Sigmoid colon (tissue), 6 donors: ENCODE measurements at regions not wholly inside any gene's neighbourhood (a gene's known extent, or its start where the extent isn't known, plus 50 kb on each side); places are given as distances from the start of the nearest gene placed in this dataset.

Source experiments
- DNase-seq: peaks from one replicate; pipeline ENCODE4 v3.0.0-alpha.2; 2019
- H3K27ac ChIP-seq, 4 donors: fragments of 200-600 bp; sonication (generic); one replicate each; pipeline ENCODE4 v1.5.1; 2016 to 2019; ENCODE audit warnings: mild to moderate bottlenecking in 1 of 4
- H3K27me3 ChIP-seq, 3 donors: fragments of 200-600 bp; sonication (generic); one replicate each; pipeline ENCODE4 v1.5.1; 2019; ENCODE audit warnings: mild to moderate bottlenecking in 1 of 3
- H3K36me3 ChIP-seq, 4 donors: fragments of 200-600 bp; sonication (generic); one replicate each; pipeline ENCODE4 v1.5.1; 2016 to 2019
- H3K4me1 ChIP-seq, 4 donors: fragments of 200-600 bp; sonication (generic); one replicate each; pipeline ENCODE4 v1.5.1; 2017 to 2019
- H3K4me3 ChIP-seq, 4 donors: fragments of 200-600 bp; sonication (generic); one replicate each; pipeline ENCODE4 v1.5.1; 2017 to 2019; ENCODE audit warnings: mild to moderate bottlenecking in 2 of 4, moderate library complexity in 1 of 4
- H3K9me3 ChIP-seq, 4 donors: fragments of 200-600 bp in 3 of 4; sonication (generic) in 3 of 4; one replicate each; pipeline versions ENCODE4 v1.5.1 to v1.6.1; 2013 to 2019
- CTCF ChIP-seq, 4 experiments: fragments of 450-650 bp in 3 of 4; fragments of 200-600 bp in 1 of 4; IDR thresholded peaks; one replicate each; pipeline ENCODE4 v1.5.1; 2016 to 2019; ENCODE audit warnings: antibody characterized with exemption in 4 of 4, mild to moderate bottlenecking in 3 of 4, moderate library complexity in 2 of 4
- EP300 ChIP-seq, 4 donors: sonication (generic); formaldehyde crosslinking; IDR thresholded peaks; one replicate each; pipeline ENCODE4 v1.6.1; 2017; ENCODE audit warnings: antibody characterized with exemption in 4 of 4
- POLR2A ChIP-seq, 2 donors: fragments of 450-650 bp; IDR thresholded peaks; one replicate each; pipeline ENCODE4 v1.6.1; 2016; ENCODE audit warnings: antibody characterized with exemption in 2 of 2, mild to moderate bottlenecking in 2 of 2, moderate library complexity in 2 of 2
- POLR2AphosphoS5 ChIP-seq, 4 donors: sonication (generic); formaldehyde crosslinking; IDR thresholded peaks; one replicate each; pipeline ENCODE4 v1.6.1; 2017; ENCODE audit warnings: antibody characterized with exemption in 4 of 4
- WGBS, 2 donors: extraction: QIAGEN DNeasy Blood & Tissue Kit; methylation state at CpG; one replicate each; pipeline ENCODE4 v1.1.7; 2013; 5-methylcytosine and 5-hydroxymethylcytosine counted together
- intact Hi-C: fragments of 100-400 bp; cut with DNase I; formaldehyde crosslinking; loops from one replicate; pipeline ENCODE4 v1.15.1; 2023
- donor health status: healthy with polysubstance abuse.
- donor health status: healthy.

- H3K27ac ChIP-seq, result no peak overlapping the region
- no peak for DNase-seq
- no peaks in the 10 kb centered on the region for H3K4me1 ChIP-seq
- no peak for TF ChIP-seq POLR2AphosphoS5 (IDR thresholded peaks at IDR 0.05)
- TF ChIP-seq CTCF (IDR thresholded peaks at IDR 0.05), result no peak
- TF ChIP-seq EP300 (IDR thresholded peaks at IDR 0.05), result no peak
- TF ChIP-seq POLR2A (IDR thresholded peaks at IDR 0.05), result no peak
- no peaks in the 10 kb centered on the region for H3K36me3 ChIP-seq
- H3K9me3 ChIP-seq, result no peaks in the 10 kb centered on the region
- no peaks in the 10 kb centered on the region for H3K27me3 ChIP-seq
- intact Hi-C loops, result no loop called here
- 16 to 70% methylated on average over 8 of the region's 8 CpGs for WGBS, 2 donors
- H3K4me3 ChIP-seq, result no peak overlapping the region
Measured at GRCh38 chr3:76756577-76756976, 283.3 kb upstream of the ROBO2 start.

- intact Hi-C loops, result no loop called here
- DNase-seq, result no peak
- no peak overlapping the region for H3K27ac ChIP-seq
- H3K9me3 ChIP-seq, result no peaks in the 10 kb centered on the region
- TF ChIP-seq EP300 (IDR thresholded peaks at IDR 0.05) (no peak), CTCF (IDR thresholded peaks at IDR 0.05) (no peak), POLR2A (IDR thresholded peaks at IDR 0.05) (no peak), POLR2AphosphoS5 (IDR thresholded peaks at IDR 0.05) (no peak)
- no peaks in the 10 kb centered on the region for H3K36me3 ChIP-seq
- WGBS, 2 donors, result 97% methylated on average over 3 of the region's 3 CpGs
- no peaks in the 10 kb centered on the region for H3K4me1 ChIP-seq
- no peak overlapping the region for H3K4me3 ChIP-seq
- no peaks in the 10 kb centered on the region for H3K27me3 ChIP-seq
Measured at GRCh38 chr3:76760336-76760735, 279.6 kb upstream of the ROBO2 start.

- no peak for DNase-seq
- intact Hi-C loops, result no loop called here
- no peaks in the 10 kb centered on the region for H3K36me3 ChIP-seq
- no peak overlapping the region for H3K4me3 ChIP-seq
- no peaks in the 10 kb centered on the region for H3K27me3 ChIP-seq
- no peaks in the 10 kb centered on the region for H3K4me1 ChIP-seq
- H3K27ac ChIP-seq, result no peak overlapping the region
- TF ChIP-seq POLR2A (IDR thresholded peaks at IDR 0.05) (no peak), POLR2AphosphoS5 (IDR thresholded peaks at IDR 0.05) (no peak)
- no peaks in the 10 kb centered on the region for H3K9me3 ChIP-seq
- WGBS, 2 donors, result 60 to 73% methylated on average over 5 of the region's 5 CpGs
Measured at GRCh38 chr3:76765511-76765910, 274.4 kb upstream of the ROBO2 start.

GRCh38 chr3:76768912-76769311, 271.0 kb upstream of the ROBO2 start:
- DNase-seq, result no peak
- Histone ChIP-seq H3K27me3 (no peaks in the 10 kb centered on the region), H3K9me3 (no peaks in the 10 kb centered on the region), H3K36me3 (no peaks in the 10 kb centered on the region), H3K4me3 (no peak overlapping the region), H3K4me1 (no peaks in the 10 kb centered on the region), H3K27ac (no peak overlapping the region)
- intact Hi-C loops, result no loop called here
- WGBS, 2 donors, result 85 to 91% methylated on average over 4 of the region's 4 CpGs
- TF ChIP-seq EP300 (IDR thresholded peaks at IDR 0.05) (no peak), POLR2A (IDR thresholded peaks at IDR 0.05) (no peak), POLR2AphosphoS5 (IDR thresholded peaks at IDR 0.05) (no peak), CTCF (IDR thresholded peaks at IDR 0.05) (no peak)

GRCh38 chr3:76776927-76777326, 263.0 kb upstream of the ROBO2 start:
- TF ChIP-seq CTCF (IDR thresholded peaks at IDR 0.05) (no peak), POLR2A (IDR thresholded peaks at IDR 0.05) (no peak), POLR2AphosphoS5 (IDR thresholded peaks at IDR 0.05) (no peak)
- intact Hi-C loops, result no loop called here
- Histone ChIP-seq H3K36me3 (no peaks in the 10 kb centered on the region), H3K27me3 (no peaks in the 10 kb centered on the region), H3K27ac (no peak overlapping the region), H3K4me3 (no peak overlapping the region), H3K9me3 (no peaks in the 10 kb centered on the region), H3K4me1 (no peaks in the 10 kb centered on the region)
- WGBS, 2 donors, result 75 to 79% methylated on average over 3 of the region's 3 CpGs
- no peak for DNase-seq
